Peyer's patch (tissue), 4 donors: ENCODE measurements at regions not wholly inside any gene's neighbourhood (a gene's known extent, or its start where the extent isn't known, plus 50 kb on each side); places are given as distances from the start of the nearest gene placed in this dataset.

ENCODE experiments used
- DNase-seq, 3 donors: peaks; one replicate each; pipeline ENCODE4 v3.0.0-alpha.2; 2017 to 2019
- H3K27ac ChIP-seq, 4 donors: fragments of 200-600 bp; sonication (generic); one replicate each; pipeline ENCODE4 v1.5.1; 2016 to 2019
- H3K27me3 ChIP-seq, 2 donors: fragments of 200-600 bp; sonication (generic); one replicate each; pipeline ENCODE4 v1.5.1; 2019
- H3K36me3 ChIP-seq, 3 donors: fragments of 200-600 bp; sonication (generic); one replicate each; pipeline ENCODE4 v1.5.1; 2016 to 2019
- H3K4me1 ChIP-seq, 4 donors: fragments of 200-600 bp; sonication (generic); one replicate each; pipeline ENCODE4 v1.5.1; 2016 to 2019
- H3K4me3 ChIP-seq, 4 donors: fragments of 200-600 bp; sonication (generic); 1 replicate in 3 of 4; 2 replicates in 1 of 4; pipeline ENCODE4 v1.5.1; 2016 to 2019; ENCODE audit warnings: mild to moderate bottlenecking in 1 of 4
- H3K9me3 ChIP-seq, 4 donors: fragments of 200-600 bp; sonication (generic); one replicate each; pipeline ENCODE4 v1.5.1; 2016 to 2019; ENCODE audit warnings: mild to moderate bottlenecking in 1 of 4
- CTCF ChIP-seq, 6 experiments: fragments of 450-650 bp in 4 of 6; fragments of 200-600 bp in 2 of 6; sonication (generic) in 1 of 6; IDR thresholded peaks; one replicate each; pipeline ENCODE4 v1.5.1; 2017 to 2019; ENCODE audit warnings: antibody characterized with exemption in 6 of 6, mild to moderate bottlenecking in 3 of 6, moderate library complexity in 1 of 6
- POLR2A ChIP-seq, 2 donors: fragments of 450-650 bp; IDR thresholded peaks; one replicate each; pipeline ENCODE4 v1.5.1; 2017; ENCODE audit warnings: antibody characterized with exemption in 2 of 2, mild to moderate bottlenecking in 2 of 2, moderate library complexity in 2 of 2

GRCh38 chr20:61133611-61134010 is 118.5 kb upstream of the CDH4 start:
- no peak overlapping the region for H3K4me3 ChIP-seq
- no peaks in the 10 kb centered on the region for H3K4me1 ChIP-seq
- H3K36me3 ChIP-seq = no peaks in the 10 kb centered on the region
- H3K9me3 ChIP-seq = no peaks in the 10 kb centered on the region
- TF ChIP-seq CTCF (IDR thresholded peaks at IDR 0.05) (no peak), POLR2A (IDR thresholded peaks at IDR 0.05) (no peak)
- no peaks in the 10 kb centered on the region for H3K27me3 ChIP-seq
- DNase-seq = no peak
- H3K27ac ChIP-seq = no peak overlapping the region

DNA sequence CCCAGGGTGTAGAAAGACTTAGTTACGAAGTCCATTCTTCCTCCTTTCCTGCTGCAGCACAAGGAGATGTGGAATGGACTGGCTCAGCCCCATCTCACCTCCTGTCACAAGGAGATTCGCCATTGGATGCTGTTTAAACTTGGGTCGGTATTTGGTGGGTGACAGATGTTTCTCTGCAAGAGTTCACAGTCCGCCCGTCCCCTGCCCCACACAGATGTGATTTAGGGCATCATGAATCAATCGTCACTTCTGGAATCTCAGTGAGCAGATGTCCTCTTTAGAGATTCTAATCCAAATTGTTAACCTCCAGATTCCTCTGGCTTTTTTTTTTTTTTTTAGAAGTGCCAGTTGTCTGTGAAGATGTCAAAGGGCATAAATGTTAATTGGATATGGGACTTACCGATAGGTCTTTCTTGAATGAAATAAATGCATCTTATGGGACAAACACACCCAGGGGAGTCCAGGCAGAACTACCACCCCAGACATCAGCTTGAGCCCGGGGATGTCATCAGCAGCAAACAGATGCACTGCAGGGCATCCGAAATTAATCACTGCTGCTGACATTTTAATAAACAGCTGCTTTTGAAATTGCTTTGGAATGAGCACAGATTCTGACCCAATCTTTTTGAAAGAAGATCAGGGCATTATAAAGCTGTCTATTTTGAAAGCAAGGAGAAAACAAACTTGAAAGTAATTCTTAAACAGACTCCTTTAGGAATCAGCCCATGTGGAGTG is 117.6 kb upstream of the CDH4 start:
- no peak for DNase-seq
- H3K4me3 ChIP-seq = no peak overlapping the region
- no peaks in the 10 kb centered on the region for H3K9me3 ChIP-seq
- H3K36me3 ChIP-seq = no peaks in the 10 kb centered on the region
- no peaks in the 10 kb centered on the region for H3K4me1 ChIP-seq
- no peak for TF ChIP-seq POLR2A (IDR thresholded peaks at IDR 0.05)
- no peaks in the 10 kb centered on the region for H3K27me3 ChIP-seq
- H3K27ac ChIP-seq = no peak overlapping the region

DNA sequence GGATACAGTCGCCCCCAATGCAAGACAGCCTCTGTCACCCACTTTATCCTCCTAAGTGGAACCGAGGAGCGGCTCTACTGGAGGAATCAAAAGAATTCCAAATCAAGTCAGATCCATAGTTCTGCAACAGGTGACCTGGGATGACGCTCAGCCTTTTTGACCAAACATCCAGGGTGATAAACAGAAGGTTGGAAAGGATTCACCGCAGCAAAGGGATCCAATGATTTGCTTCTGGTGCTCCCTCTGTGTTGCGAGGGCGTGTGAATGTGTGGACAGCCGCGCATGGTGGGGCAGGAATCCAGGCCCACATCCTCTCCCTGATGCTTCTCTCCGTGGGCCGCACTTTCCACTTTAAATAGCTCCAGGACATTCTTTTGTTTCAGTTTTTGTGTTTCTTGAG is 116.8 kb upstream of the CDH4 start:
- Histone ChIP-seq H3K36me3 (no peaks in the 10 kb centered on the region), H3K27ac (no peak overlapping the region), H3K9me3 (no peaks in the 10 kb centered on the region), H3K4me3 (no peak overlapping the region), H3K4me1 (no peaks in the 10 kb centered on the region), H3K27me3 (no peaks in the 10 kb centered on the region)
- no peak for DNase-seq
- TF ChIP-seq POLR2A (IDR thresholded peaks at IDR 0.05) (no peak), CTCF (IDR thresholded peaks at IDR 0.05) (no peak)

DNA sequence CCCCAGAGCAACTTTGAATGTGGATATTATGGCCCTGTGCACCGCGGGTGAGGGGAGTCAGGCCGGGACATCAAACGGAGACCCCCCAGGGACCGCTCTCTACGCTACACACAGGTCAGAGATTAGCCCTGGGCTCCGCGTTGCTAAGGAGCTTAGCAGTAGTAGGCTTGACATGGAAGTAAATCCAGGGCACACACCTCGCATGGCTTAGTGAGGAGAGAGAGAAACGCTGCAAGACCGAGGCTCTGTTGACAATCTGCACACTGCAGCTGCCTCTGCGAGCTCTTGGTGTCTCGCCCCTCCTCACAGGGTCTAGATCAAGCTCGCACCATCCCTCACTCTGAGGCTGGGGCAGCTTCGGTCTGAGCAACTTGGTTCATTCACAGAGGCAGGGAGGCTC is 116.1 kb upstream of the CDH4 start:
- Histone ChIP-seq H3K4me3 (no peak overlapping the region), H3K4me1 (no peaks in the 10 kb centered on the region), H3K27me3 (no peaks in the 10 kb centered on the region), H3K27ac (no peak overlapping the region), H3K36me3 (no peaks in the 10 kb centered on the region), H3K9me3 (no peaks in the 10 kb centered on the region)
- DNase-seq = no peak
- TF ChIP-seq CTCF (IDR thresholded peaks at IDR 0.05) = no peak
- TF ChIP-seq POLR2A (IDR thresholded peaks at IDR 0.05) = no peak

DNA sequence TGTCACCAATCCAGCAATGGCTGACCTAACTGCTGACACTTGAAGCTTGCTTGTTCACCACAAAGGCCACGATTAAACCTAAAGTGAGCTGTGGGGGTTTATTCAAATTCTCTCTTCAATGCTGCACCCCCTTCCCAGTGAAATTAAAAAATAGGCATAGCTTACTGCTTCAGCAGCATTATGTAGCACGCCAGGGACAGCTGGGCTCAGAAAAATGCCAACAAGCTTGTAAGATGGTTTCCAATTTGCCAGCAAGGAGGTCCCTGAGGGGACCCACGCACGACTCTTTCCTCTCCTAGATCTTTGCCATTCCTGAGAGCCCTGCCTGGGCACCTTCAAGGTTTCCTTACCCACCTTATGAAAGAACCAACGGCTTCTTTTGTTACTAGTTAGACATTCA is 113.5 kb upstream of the CDH4 start:
- Histone ChIP-seq H3K4me1 (no peaks in the 10 kb centered on the region), H3K9me3 (no peaks in the 10 kb centered on the region), H3K36me3 (no peaks in the 10 kb centered on the region), H3K27ac (no peak overlapping the region), H3K4me3 (no peak overlapping the region), H3K27me3 (no peaks in the 10 kb centered on the region)
- TF ChIP-seq CTCF (IDR thresholded peaks at IDR 0.05) = no peak
- TF ChIP-seq POLR2A (IDR thresholded peaks at IDR 0.05) = no peak
- DNase-seq = no peak

DNA sequence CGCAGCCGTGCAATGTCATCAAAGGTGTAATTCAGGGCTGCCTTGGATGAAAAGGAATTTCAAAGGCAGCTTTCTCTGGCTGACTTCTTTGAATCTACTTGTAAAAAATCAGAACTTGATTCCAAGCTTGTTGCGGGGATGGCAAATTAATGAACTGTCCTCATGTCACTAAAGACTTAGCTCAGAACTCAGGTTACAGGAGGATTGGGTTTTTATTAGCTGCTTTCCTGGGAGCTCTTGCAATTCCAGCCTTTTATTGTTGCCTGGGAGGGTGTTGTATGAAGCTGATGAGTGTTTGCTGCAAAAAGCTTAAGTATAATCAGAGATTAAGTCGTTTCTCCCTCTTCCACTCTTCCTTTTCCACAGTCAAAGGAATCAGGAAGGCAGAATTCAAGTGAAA is 113.0 kb upstream of the CDH4 start:
- Histone ChIP-seq H3K9me3 (no peaks in the 10 kb centered on the region), H3K36me3 (no peaks in the 10 kb centered on the region), H3K27me3 (no peaks in the 10 kb centered on the region), H3K27ac (no peak overlapping the region), H3K4me3 (no peak overlapping the region), H3K4me1 (no peaks in the 10 kb centered on the region)
- DNase-seq = no peak
- TF ChIP-seq POLR2A (IDR thresholded peaks at IDR 0.05) (no peak), CTCF (IDR thresholded peaks at IDR 0.05) (no peak)
